HG03175 (cell line): ENCODE measurements at regions not wholly inside any gene's neighbourhood (a gene's known extent, or its start where the extent isn't known, plus 50 kb on each side); places are given as distances from the start of the nearest gene placed in this dataset.

Experiments used
- ATAC-seq: cut with Tn5 transposase; IDR thresholded peaks from one replicate; pipeline ENCODE4 v1.9.1; 2021; ENCODE audit warnings: mild to moderate bottlenecking, moderate library complexity; ENCODE audit not compliant: unreplicated experiment

GRCh38 chrX:149275836-149276235 lies 229.3 kb downstream of the IDS start:
- ATAC-seq: no peak

DNA sequence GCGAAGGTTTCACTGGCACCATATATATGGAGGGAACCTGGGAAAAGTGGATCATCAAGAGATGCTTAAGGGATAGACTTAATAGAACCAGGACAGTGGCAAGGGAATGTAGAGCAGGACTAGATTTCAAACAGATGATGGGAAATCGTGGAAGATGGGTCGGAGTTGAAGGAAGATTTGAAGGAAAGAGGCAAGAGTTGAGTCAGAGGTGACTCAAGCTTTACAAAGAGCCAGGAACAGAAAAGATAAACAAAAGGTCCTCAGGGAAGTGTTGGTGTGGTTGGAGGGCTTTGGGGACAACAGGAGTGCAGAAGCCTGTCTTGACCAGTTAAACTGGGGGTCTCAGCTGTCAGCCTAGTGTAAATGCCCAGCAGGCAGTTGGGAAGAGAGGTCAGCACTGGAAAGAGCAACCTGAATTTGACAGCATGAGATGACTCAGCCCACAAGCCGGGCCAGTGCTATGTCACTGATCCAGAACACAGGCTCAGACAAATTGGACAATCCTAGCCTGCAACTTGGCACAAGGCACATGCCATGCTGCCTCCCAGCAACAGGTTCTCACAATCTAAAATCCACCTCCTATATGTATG lies 230.5 kb downstream of the IDS start:
- no peak for ATAC-seq

DNA sequence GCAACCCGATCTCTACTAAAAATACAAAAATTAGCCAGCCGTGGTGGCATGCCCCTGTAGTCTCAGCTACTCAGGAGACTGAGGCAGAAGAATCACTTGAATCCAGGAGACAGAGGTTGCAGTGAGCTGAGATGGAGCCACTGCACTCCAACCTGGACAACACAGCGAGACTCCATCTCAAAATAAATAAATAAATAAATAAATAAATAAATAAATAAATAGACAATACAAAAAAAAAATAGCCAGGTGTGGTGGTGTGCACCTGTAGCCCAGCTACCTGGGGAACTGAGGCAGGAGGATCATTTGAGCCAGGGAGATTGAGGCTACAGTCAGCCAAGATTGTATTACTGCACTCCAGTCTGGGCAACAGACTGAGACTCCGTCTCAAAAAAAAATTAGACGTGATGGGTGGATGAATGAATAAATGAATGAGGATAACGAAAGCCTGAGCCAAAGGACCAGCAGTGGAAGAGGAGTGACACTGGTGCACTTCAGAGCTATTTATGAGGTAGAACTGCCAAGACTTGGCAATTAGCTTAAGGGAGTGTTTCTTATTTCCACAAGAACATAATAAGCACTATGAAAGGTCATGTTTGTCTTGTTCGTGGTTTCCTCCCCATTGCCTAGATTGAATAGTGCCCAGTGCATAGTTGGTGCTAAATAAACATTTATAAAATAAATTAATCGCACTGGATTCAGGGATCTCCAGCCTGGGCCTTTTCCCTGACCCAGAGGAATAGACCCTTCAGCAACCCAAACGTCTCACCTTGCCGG lies 232.2 kb downstream of the IDS start:
- ATAC-seq: no peak

DNA sequence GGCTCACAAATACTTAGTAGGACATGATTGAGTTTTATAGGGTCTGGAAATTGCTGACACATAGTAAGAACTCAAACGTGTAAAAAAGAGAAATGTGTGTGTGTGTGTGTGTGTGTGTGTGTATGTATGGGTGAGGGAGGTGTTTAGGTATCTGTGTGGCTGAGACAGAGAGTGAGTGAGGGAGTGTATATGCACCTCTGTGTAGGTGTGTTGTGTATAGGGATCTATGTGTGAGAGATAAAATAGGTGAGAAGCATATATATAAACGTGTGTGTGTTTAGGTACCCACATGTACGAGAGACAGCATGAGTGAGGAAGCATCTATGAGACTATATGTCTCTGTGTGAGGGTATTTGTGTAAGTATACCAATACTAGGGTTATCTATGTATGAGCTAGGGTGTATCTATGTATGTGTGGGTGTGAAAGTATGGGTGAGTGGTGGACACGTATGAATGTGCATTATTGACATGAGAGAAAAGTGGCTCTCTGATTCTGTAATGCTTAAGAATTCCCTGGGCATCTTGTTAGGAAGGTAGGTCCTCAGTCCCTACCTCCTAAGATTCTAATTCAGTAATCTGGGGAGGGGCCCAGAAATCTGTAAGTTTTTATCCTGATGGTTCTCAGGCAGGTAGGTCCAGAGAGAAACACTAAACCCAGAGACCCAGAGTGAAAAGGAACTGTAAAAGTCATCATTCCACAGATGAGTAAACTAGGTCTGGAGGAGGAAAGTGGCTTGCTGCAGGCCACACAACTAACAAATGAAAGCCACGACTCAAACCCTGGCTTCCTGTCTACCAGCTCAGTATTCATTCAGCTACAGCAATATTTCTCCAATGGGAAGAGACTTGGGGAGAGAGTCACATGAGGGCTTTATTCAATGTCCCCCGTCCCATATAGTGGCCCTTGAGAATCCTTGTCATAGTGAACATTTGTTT lies 237.0 kb downstream of the IDS start:
- ATAC-seq: no peak

DNA sequence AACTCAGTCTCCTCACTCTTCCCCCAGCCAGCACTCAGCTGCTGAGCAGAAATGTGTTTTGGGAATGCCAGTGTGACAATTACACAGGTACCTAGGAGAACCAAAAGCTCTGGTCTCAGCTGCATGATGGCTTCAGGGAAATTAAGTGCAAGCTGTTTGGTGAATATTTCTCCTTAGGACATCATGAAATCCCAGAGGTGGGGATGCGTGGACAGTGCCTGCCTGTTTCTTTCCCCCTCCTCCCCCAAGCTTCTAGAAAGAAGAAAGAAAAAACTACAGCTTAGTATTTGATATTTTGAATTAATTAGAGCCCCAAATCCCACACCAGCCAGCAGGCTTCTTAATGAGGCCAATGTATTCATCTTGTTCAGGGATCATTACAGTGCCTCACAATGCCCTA lies 243.0 kb downstream of the IDS start:
- no peak for ATAC-seq

DNA sequence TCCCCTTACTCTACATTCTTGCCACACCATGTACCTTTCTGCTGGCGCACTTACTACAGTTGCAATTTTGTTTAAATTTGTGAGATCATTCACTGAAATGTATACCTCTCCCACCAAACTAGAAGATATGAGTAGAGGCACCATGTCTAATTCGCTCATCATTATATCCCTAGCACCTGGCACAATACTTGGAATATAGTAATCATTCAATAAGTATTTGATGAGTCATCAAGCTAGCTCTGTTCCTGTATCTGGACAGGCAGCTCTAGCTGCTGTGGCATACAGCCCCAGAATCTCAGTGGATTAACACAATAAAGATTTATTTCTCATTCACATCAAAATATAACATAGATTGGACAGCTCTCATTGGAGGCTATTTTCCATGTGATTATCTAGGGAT lies 245.9 kb downstream of the IDS start:
- no peak for ATAC-seq

DNA sequence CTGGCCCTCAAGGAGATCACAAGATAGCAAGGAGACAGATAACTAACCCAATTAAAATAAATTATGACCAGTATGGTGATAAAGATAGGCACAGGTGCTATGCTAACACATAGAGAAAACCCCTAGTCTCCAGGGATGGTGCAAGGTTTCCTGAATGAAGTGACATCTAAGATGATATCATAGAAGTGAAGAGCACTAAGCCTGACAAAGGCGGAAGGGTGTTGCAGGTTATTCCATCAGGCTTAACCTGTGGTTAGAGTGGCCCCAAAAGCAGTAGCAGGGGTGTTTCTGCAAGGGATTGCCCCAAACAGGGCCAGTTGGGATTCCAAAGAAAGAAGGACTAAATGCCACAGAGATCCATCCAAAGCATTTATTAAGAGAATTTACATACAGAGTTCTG lies 249.2 kb downstream of the IDS start:
- no peak for ATAC-seq

- ATAC-seq: no peak
These were observed 257.0 kb downstream of the IDS start for GRCh38 chrX:149248073-149248625.

- no peak for ATAC-seq
These were observed 274.4 kb downstream of the IDS start for GRCh38 chrX:149230689-149231088.

GRCh38 chrX:149223854-149224253 lies 281.3 kb downstream of the IDS start:
- ATAC-seq: no peak

GRCh38 chrX:149222040-149222439 lies 283.1 kb downstream of the IDS start:
- no peak for ATAC-seq

DNA sequence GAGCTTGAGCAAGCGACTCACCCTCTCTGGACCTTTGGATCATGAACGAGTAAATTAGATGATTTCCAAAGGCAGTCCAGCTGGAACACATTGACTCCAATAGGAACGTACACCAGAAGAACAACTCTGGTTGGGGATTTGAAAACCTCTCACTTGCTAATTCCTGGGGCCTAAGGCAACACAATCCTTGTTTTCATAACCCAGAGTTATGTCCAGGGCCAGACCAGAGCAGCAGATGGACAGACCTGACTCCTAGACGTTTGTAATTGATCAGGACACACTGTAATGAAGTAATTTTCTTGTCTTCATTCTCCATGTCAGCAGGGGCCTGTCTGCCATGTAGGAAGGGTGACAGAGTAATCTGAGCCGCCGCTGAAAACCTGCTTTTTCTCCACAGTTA lies 283.9 kb downstream of the IDS start:
- ATAC-seq: no peak

DNA sequence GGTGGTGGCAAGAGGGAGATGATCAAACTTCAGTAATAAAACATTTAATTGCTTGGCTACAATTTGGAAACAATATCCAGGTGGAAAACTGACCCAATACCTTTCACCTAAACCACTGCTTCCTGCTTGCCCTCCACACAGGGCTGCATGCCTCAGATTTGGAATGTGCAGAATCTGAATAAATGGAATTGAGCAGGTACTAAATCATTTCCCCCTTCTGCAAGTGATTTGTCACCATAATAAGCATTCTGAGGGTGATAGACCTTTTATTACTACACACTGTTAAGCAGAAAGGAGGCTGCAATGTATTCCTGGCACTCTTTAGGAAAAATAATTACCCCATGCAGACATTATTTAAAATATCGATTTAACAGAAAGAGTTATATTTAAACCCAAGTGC lies 291.8 kb downstream of the IDS start:
- ATAC-seq: no peak

GRCh38 chrX:149208307-149208706 lies 296.8 kb downstream of the IDS start:
- ATAC-seq: no peak

DNA sequence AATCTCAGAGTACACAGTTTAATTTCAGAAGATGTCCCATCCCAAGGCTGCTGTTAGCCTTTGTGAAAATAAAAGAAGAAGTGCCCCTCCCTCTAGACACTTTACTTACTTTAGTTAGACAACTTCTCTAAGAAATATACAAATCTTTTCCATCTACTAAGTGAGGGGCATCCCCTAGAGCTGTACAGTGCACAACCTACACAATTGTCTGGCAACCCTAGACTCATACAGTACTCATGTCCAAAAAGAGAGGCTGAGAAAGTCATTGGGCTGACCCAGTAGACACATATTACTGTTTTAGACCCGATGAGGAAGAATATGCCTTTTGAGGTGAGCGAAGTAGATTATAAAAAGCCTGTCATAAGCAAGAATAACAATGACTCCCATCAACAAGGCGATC lies 297.6 kb downstream of the IDS start:
- no peak for ATAC-seq

DNA sequence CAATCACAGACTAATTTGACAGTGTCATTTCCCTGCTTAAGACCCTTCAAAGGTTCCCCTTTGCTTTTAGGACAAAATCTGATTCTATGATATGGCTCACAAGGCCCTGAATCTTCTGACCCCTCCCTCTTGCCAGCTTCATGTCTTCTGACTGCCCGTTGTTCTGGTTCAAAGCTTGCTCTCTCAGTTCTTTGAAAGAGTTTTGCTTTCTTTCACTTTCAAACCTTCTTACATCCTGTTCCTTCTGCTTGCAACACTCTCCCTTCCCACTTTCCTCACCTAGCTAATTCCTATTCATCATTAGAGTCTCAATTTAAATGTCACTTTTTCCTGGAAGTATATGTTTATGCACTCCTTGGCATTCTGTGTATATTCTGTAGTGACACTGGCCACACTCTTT lies 299.2 kb downstream of the IDS start:
- no peak for ATAC-seq

DNA sequence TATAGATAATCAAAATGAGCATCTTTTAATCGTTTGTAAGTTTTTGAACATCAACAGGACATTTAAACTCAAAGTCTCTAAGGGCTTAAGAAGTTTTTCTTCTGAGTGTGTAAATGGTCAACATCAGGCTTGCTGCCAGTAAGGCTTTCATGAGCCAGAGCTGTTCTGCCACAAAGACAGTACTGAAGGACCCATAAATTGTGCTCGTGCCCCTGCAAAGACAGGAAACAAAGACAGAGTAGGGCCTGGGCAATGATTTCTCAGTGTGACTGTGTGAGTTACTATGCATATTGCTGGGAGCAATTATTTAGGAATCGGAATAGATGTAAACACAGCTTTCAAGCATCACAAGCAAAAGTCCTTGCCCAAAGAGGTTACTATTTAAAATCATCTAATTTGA lies 300.0 kb downstream of the IDS start:
- ATAC-seq: no peak

GRCh38 chrX:149199734-149200133 lies 305.4 kb downstream of the IDS start:
- ATAC-seq: no peak

GRCh38 chrX:149198980-149199732 lies 305.9 kb downstream of the IDS start:
- no peak for ATAC-seq

DNA sequence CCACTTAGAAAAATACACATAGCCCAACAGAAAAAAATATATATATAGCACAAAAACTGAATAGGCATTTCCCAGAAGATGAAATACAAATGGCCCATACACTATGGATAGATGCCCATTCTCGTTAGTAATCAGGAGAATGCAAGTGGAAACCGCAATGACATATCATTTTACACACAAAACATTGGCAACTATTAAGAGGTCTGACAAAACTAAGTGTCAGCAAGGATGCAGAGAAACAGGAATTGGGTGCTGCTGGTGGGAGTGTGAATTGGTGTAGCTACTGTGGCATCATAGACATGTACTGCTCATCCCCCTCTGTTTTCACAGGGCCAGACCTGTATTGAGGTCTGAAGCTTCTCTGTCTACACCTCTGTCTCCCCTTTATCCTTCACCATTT lies 320.0 kb downstream of the IDS start:
- ATAC-seq: no peak
